Mucosa of descending colon (tissue), 3 donors: ENCODE measurements at regions not wholly inside any gene's neighbourhood (a gene's known extent, or its start where the extent isn't known, plus 50 kb on each side); places are given as distances from the start of the nearest gene placed in this dataset.
"Not testable (repeated sequence)": the region's sequence is repeated elsewhere in the genome, so short reads cannot be mapped to it uniquely, and the experiment has no call there.

Source experiments
- ATAC-seq: fragments of 200-7000 bp; cut with Tn5 transposase; one replicate; pipeline ENCODE4 v1.9.1; 2020; ENCODE audit warnings: mild to moderate bottlenecking, moderate library complexity
- DNase-seq, 3 donors: peaks; one replicate each; pipeline ENCODE4 v3.0.0-alpha.2; 2020
- H3K36me3 ChIP-seq: fragments of 200-600 bp; one replicate; pipeline ENCODE4 v1.8.0; 2021; ENCODE audit warnings: low read depth, mild to moderate bottlenecking
- H3K4me1 ChIP-seq: fragments of 200-600 bp; one replicate; pipeline ENCODE4 v1.8.0; 2021; ENCODE audit warnings: low read depth, mild to moderate bottlenecking
- H3K4me3 ChIP-seq: fragments of 200-600 bp; one replicate; pipeline ENCODE4 v1.8.0; 2021; ENCODE audit warnings: mild to moderate bottlenecking
- H3K9me3 ChIP-seq: fragments of 200-600 bp; one replicate; pipeline ENCODE4 v1.8.0; 2021; ENCODE audit warnings: mild to moderate bottlenecking
- CTCF ChIP-seq: fragments of 200-600 bp; IDR thresholded peaks from one replicate; pipeline ENCODE4 v1.8.0; 2022; ENCODE audit warnings: antibody characterized with exemption, mild to moderate bottlenecking
- intact Hi-C, 2 donors: fragments of 100-400 bp; cut with DNase I in 1 of 2; cut with micrococcal nuclease in 1 of 2; formaldehyde crosslinking; loops; one replicate each; pipeline versions ENCODE4 v1.11.0 to v1.11.1; 2022; cut with DNase I, micrococcal nuclease
- donor health status: DM: no; HTN: no; CAD: no; lungs with moderate emphysema.
- donor health status: DM: no; HTN: no; CAD: no.
- donor health status: DM: no; HTN: yes; CAD: no.

GRCh38 chr16:13463619-13464018, 456.3 kb upstream of the ERCC4 start:
- Histone ChIP-seq H3K36me3 (no peaks in the 10 kb centered on the region), H3K9me3 (peaks cover 5% of the 10 kb centered on the region), H3K4me1 (no peaks in the 10 kb centered on the region), H3K4me3 (no peak overlapping the region)
- intact Hi-C loops = no loop called here
- ATAC-seq = no peak
- no peak for DNase-seq
- no peak for TF ChIP-seq CTCF

- Histone ChIP-seq H3K4me3 (no peak overlapping the region), H3K4me1 (no peaks in the 10 kb centered on the region), H3K9me3 (peaks cover 11% of the 10 kb centered on the region), H3K36me3 (no peaks in the 10 kb centered on the region)
- TF ChIP-seq CTCF = no peak
- no peak for ATAC-seq
- intact Hi-C loops = no loop called here
- no peak for DNase-seq
Measured at GRCh38 chr16:13471036-13471435, 448.9 kb upstream of the ERCC4 start.

GRCh38 chr16:13478991-13479390, 441.0 kb upstream of the ERCC4 start:
- no peak for TF ChIP-seq CTCF
- Histone ChIP-seq H3K9me3 (peaks cover 20% of the 10 kb centered on the region), H3K4me3 (no peak overlapping the region), H3K4me1 (no peaks in the 10 kb centered on the region), H3K36me3 (no peaks in the 10 kb centered on the region)
- intact Hi-C loops = no loop called here
- ATAC-seq (no peak), DNase-seq (no peak)

GRCh38 chr16:13479549-13479948, 440.4 kb upstream of the ERCC4 start:
- Histone ChIP-seq H3K4me1 (no peaks in the 10 kb centered on the region), H3K36me3 (no peaks in the 10 kb centered on the region), H3K4me3 (no peak overlapping the region), H3K9me3 (peaks cover 24% of the 10 kb centered on the region)
- intact Hi-C loops = no loop called here
- DNase-seq (no peak), ATAC-seq (no peak)
- TF ChIP-seq CTCF = no peak

- no peak for TF ChIP-seq CTCF
- ATAC-seq (no peak), DNase-seq (peak in 1 of 3 donors; percentile 7)
- no peaks in the 10 kb centered on the region for H3K4me1 ChIP-seq
- H3K9me3 ChIP-seq = peaks cover 28% of the 10 kb centered on the region
- intact Hi-C loops = no loop called here
- H3K36me3 ChIP-seq = no peaks in the 10 kb centered on the region
- no peak overlapping the region for H3K4me3 ChIP-seq
Measured at GRCh38 chr16:13480801-13481200, 439.2 kb upstream of the ERCC4 start.

GRCh38 chr16:13483121-13483520, 436.8 kb upstream of the ERCC4 start:
- peaks cover 28% of the 10 kb centered on the region for H3K9me3 ChIP-seq
- intact Hi-C loops = no loop called here
- no peak overlapping the region for H3K4me3 ChIP-seq
- no peak for TF ChIP-seq CTCF
- DNase-seq (no peak), ATAC-seq (no peak)
- H3K4me1 ChIP-seq = no peaks in the 10 kb centered on the region
- H3K36me3 ChIP-seq = no peaks in the 10 kb centered on the region

- H3K36me3 ChIP-seq, H3K9me3 ChIP-seq, ATAC-seq, DNase-seq, intact Hi-C loops, H3K4me1 ChIP-seq, H3K4me3 ChIP-seq: not testable (repeated sequence)
Measured at GRCh38 chr16:13489416-13489815, 430.5 kb upstream of the ERCC4 start.
